ENCODE measurements at regions not wholly inside any gene's neighbourhood (a gene's known extent, or its start where the extent isn't known, plus 50 kb on each side); places are given as distances from the start of the nearest gene placed in this dataset.

DNA sequence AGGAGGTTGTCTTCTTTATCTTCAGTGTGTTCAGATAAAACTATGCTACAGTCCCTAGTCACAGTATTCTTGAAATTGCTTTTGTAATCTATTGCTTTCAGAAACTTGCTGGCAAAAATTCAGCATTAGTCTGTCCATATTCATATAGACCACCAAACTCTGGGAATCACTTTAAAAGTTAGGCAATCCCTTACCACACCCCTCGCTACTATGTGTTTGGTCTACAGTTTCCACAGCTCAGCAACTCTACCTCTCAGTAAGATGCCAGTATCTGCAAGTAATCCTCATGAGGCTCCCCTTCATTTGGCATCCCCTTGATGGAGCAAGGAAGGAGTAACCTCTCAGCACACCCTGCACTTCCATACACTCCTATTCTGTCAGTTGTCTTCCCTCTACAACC, 1706.6 kb upstream of the CELF4 start:
- Histone ChIP-seq H3K27ac (ENCODE audit: low read depth, low read length) (no peak overlapping the region), H3K4me1 (ENCODE audit: insufficient read depth, low read length) (peaks cover 8% of the 10 kb centered on the region; the same call in 1 of the 2 replicates), H3K36me3 (ENCODE audit: insufficient read depth, low read length) (no peaks in the 10 kb centered on the region), H3K4me3 (ENCODE audit: low read length) (no peak overlapping the region), H3K9me3 (ENCODE audit: insufficient read depth, low read depth, low read length) (no peaks in the 10 kb centered on the region), H3K27me3 (ENCODE audit: insufficient read depth, low read length) (no peaks in the 10 kb centered on the region), H3K9ac (ENCODE audit: low read depth, low read length) (no peak overlapping the region)
- 91% methylated on average over 1 of the region's 1 CpG for WGBS

DNA sequence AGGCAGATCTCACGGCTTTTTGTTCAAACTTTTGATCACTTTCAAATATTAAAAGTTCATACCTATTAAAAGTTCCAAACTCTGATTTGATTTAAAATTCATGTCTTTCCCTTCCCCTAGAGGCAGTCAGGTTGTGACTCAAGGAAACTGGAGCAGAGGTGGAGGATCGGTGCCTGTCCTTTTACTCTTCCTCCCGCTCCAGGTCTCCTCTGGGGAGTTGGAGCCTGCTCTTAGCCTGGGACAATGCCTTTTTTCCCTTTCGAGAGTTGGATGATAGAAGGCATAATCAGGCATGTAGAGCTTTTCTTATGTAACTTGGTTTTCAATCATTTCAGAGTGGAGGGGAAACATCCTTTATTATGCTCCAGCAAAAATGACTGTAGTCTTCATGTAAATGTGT, 1706.1 kb upstream of the CELF4 start:
- Histone ChIP-seq H3K9me3 (ENCODE audit: insufficient read depth, low read depth, low read length) (no peaks in the 10 kb centered on the region), H3K27me3 (ENCODE audit: insufficient read depth, low read length) (no peaks in the 10 kb centered on the region), H3K27ac (ENCODE audit: low read depth, low read length) (no peak overlapping the region), H3K9ac (ENCODE audit: low read depth, low read length) (no peak overlapping the region), H3K36me3 (ENCODE audit: insufficient read depth, low read length) (no peaks in the 10 kb centered on the region), H3K4me3 (ENCODE audit: low read length) (no peak overlapping the region), H3K4me1 (ENCODE audit: insufficient read depth, low read length) (peaks cover 8% of the 10 kb centered on the region; the same call in 1 of the 2 replicates)
- 83% methylated on average over 4 of the region's 4 CpGs for WGBS

DNA sequence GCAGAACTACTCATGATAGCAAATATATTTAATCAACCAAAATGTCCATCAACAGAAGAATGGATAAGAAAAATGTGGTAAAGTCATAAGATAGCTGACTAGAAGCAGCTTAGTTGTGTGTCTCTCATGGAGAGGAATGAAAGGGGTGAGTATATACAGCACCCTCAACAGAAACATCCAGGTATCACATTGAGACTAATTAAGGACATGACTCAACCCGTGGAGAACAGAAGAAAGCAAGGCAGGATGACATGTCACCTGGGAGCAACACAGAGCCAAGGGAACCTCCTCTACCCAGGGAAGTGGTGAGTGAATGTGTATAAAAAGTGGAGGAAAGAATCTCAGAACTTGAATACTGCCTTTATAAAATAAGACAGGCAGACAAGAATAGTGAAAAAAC, 1695.0 kb upstream of the CELF4 start:
- H3K9me3 ChIP-seq (ENCODE audit: insufficient read depth, low read depth, low read length), result no peaks in the 10 kb centered on the region
- H3K36me3 ChIP-seq (ENCODE audit: insufficient read depth, low read length), result no peaks in the 10 kb centered on the region
- 100% methylated on average over 1 of the region's 1 CpG for WGBS
- no peaks in the 10 kb centered on the region for H3K27me3 ChIP-seq (ENCODE audit: insufficient read depth, low read length)
- no peak overlapping the region for H3K27ac ChIP-seq (ENCODE audit: low read depth, low read length)
- H3K4me3 ChIP-seq (ENCODE audit: low read length), result no peak overlapping the region
- no peaks in the 10 kb centered on the region for H3K4me1 ChIP-seq (ENCODE audit: insufficient read depth, low read length)
- no peak overlapping the region for H3K9ac ChIP-seq (ENCODE audit: low read depth, low read length)

DNA sequence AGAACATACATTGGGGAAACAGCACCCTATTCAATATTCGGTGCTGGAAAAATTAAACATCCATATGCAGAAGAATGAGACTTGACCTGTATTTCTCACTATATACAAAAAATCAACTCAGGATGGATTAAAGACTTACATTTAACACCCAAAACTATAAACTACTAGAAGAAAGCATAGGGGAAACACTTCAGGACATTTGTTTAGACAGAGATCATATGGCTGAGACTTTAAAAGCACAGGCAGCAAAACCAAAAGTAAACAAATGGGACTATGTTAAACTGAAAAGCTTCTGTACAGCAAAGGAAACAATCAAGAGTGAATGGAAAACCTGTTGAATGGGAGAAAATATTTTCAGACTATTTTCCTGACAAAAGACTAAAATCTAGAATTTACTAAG, 1694.1 kb upstream of the CELF4 start:
- Histone ChIP-seq H3K4me1 (ENCODE audit: insufficient read depth, low read length) (no peaks in the 10 kb centered on the region), H3K27ac (ENCODE audit: low read depth, low read length) (no peak overlapping the region), H3K9ac (ENCODE audit: low read depth, low read length) (no peak overlapping the region), H3K9me3 (ENCODE audit: insufficient read depth, low read depth, low read length) (no peaks in the 10 kb centered on the region), H3K36me3 (ENCODE audit: insufficient read depth, low read length) (no peaks in the 10 kb centered on the region), H3K27me3 (ENCODE audit: insufficient read depth, low read length) (no peaks in the 10 kb centered on the region), H3K4me3 (ENCODE audit: low read length) (no peak overlapping the region)
- WGBS, result 89% methylated on average over 1 of the region's 1 CpG

DNA sequence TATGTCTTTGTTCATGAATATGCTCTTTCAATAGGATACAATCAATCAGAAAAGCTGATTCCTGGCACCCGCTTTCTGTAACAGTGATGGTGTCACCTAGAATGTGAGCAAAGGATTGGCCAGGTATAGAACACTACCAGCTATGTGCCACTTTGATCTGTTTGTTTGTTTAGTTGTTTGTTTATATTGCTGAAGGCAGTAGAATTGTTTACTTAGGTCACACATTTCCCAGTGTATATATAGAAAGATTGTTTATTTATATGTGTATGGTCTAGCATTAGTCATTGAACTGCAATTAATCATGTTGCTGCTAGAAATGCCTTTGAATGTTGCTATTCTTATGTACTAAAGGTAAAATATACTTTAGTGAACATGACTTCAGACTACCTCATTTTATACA, 1678.6 kb upstream of the CELF4 start:
- Histone ChIP-seq H3K9me3 (ENCODE audit: insufficient read depth, low read depth, low read length) (no peaks in the 10 kb centered on the region), H3K27me3 (ENCODE audit: insufficient read depth, low read length) (no peaks in the 10 kb centered on the region), H3K4me3 (ENCODE audit: low read length) (no peak overlapping the region), H3K36me3 (ENCODE audit: insufficient read depth, low read length) (no peaks in the 10 kb centered on the region), H3K27ac (ENCODE audit: low read depth, low read length) (no peak overlapping the region), H3K4me1 (ENCODE audit: insufficient read depth, low read length) (no peaks in the 10 kb centered on the region), H3K9ac (ENCODE audit: low read depth, low read length) (no peak overlapping the region)
- 96% methylated on average over 1 of the region's 1 CpG for WGBS

DNA sequence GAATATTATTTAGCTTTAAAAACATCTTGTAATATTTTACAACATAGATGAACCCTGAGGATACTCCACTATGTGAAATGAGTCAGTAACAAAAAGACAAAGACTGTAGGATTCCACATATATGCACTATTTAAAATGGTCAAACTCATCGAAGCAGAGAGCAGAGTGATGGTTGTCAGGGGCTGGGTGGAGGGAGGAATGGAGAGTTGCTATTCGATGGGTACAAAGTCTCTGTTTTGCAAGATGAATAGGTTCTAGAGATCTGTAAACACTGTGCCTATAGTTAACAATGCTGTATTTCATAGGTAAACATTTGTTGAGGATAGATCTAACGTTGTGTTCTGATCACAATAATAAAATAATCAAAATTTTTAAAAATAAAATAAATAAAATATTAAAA, 1675.9 kb upstream of the CELF4 start:
- 96% methylated on average over 2 of the region's 3 CpGs for WGBS
- Histone ChIP-seq H3K4me3 (ENCODE audit: low read length) (no peak overlapping the region), H3K36me3 (ENCODE audit: insufficient read depth, low read length) (no peaks in the 10 kb centered on the region), H3K27me3 (ENCODE audit: insufficient read depth, low read length) (no peaks in the 10 kb centered on the region), H3K9ac (ENCODE audit: low read depth, low read length) (no peak overlapping the region), H3K4me1 (ENCODE audit: insufficient read depth, low read length) (no peaks in the 10 kb centered on the region), H3K27ac (ENCODE audit: low read depth, low read length) (no peak overlapping the region), H3K9me3 (ENCODE audit: insufficient read depth, low read depth, low read length) (no peaks in the 10 kb centered on the region)

DNA sequence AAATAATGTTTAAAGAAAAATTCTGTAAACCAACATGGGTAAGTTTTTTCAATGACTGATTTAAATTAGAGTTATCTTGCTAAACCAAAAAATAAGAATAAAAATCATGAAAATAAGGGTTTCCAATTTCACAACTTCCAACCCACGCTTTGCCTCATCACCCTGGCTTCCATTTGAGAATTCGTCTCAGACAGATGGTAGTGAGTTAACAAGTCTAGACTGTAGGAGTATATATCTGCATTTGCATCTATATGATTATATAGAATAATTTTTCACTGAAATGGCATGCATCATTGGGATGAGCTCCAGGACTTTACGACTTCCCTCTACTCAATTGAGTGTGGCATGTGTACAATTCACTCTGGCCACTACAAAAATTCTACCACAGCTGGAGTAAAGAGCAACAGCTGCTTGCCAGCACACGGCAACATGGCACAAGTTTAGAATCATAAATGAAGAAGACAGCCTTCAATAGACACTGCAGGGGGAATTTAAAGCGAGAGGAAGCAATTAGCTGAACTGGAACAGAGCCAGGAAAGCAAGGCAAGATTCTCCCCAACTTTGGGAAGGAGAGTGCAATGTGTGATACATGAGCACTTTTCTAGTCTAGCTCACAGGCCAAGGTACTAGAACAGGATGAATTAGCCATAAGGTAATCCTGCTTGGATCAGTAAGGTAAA, 1673.5 kb upstream of the CELF4 start:
- H3K4me1 ChIP-seq (ENCODE audit: insufficient read depth, low read length), result no peaks in the 10 kb centered on the region
- no peak overlapping the region for H3K4me3 ChIP-seq (ENCODE audit: low read length)
- H3K9me3 ChIP-seq (ENCODE audit: insufficient read depth, low read depth, low read length), result peaks cover 15% of the 10 kb centered on the region
- no peak overlapping the region for H3K27ac ChIP-seq (ENCODE audit: low read depth, low read length)
- no peaks in the 10 kb centered on the region for H3K36me3 ChIP-seq (ENCODE audit: insufficient read depth, low read length)
- no peak overlapping the region for H3K9ac ChIP-seq (ENCODE audit: low read depth, low read length)
- H3K27me3 ChIP-seq (ENCODE audit: insufficient read depth, low read length), result no peaks in the 10 kb centered on the region
- WGBS, result 92% methylated on average over 3 of the region's 5 CpGs

DNA sequence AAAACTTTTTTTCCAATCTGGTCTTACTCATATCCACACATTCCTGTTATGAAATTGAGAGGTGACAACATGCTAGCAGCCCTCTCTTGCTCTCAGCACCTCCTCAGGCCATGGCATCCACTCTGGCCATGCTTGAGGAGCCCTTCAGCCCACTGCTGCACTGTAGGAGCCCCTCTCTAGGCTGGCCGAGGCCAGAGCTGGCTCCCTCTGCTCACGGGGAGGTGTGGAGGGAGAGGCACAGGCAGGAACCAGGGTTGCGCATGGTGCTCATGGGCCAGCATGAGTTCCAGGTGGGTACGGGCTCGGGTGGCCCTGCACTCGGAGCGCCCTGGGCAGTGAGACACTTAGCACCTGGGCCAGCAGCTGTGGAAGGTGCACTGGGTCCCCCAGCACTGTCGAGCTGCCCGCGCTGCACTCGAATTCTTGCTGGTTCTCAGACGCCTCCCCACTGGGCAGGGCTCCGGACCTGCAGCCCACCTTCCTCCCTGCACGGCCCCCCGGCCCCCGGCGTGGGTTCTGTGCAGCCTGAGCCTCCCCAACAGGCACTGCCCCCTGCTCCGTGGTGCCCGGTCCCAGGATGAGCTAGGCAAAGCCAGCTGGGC, 1669.6 kb upstream of the CELF4 start:
- H3K4me1 ChIP-seq (ENCODE audit: insufficient read depth, low read length), result peaks cover 4% of the 10 kb centered on the region; the same call in 1 of the 2 replicates
- no peaks in the 10 kb centered on the region for H3K27me3 ChIP-seq (ENCODE audit: insufficient read depth, low read length)
- H3K4me3 ChIP-seq (ENCODE audit: low read length), result no peak overlapping the region
- H3K27ac ChIP-seq (ENCODE audit: low read depth, low read length), result no peak overlapping the region
- no peaks in the 10 kb centered on the region for H3K36me3 ChIP-seq (ENCODE audit: insufficient read depth, low read length)
- peaks cover 20% of the 10 kb centered on the region for H3K9me3 ChIP-seq (ENCODE audit: insufficient read depth, low read depth, low read length)
- H3K9ac ChIP-seq (ENCODE audit: low read depth, low read length), result no peak overlapping the region
- WGBS, result 97% methylated on average over 19 of the region's 19 CpGs

DNA sequence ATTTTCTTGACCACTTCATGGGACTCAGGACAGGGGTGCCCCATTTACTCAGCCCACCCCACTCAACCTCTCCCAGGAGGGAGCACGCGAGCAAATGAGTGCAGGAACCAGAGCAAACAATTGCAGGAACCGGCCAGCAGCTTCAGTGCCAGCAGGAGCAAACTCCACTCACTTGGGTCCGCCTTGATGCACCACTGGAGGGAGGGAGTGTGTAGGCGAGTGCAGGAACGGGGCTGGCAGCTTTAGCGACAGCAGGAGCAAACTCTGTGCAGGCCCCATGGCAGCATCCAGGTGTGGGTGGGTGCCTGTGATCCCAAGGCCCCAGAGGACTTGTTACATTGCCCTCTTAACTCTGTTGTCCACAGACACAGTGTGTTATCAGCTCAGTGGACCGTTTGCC, 1667.3 kb upstream of the CELF4 start:
- Histone ChIP-seq H3K36me3 (ENCODE audit: insufficient read depth, low read length) (no peaks in the 10 kb centered on the region), H3K4me3 (ENCODE audit: low read length) (no peak overlapping the region), H3K27me3 (ENCODE audit: insufficient read depth, low read length) (no peaks in the 10 kb centered on the region), H3K9me3 (ENCODE audit: insufficient read depth, low read depth, low read length) (peaks cover 20% of the 10 kb centered on the region), H3K27ac (ENCODE audit: low read depth, low read length) (no peak overlapping the region), H3K9ac (ENCODE audit: low read depth, low read length) (no peak overlapping the region), H3K4me1 (ENCODE audit: insufficient read depth, low read length) (peaks cover 8% of the 10 kb centered on the region; the same call in 1 of the 2 replicates)
- WGBS, result 95% methylated on average over 8 of the region's 8 CpGs

DNA sequence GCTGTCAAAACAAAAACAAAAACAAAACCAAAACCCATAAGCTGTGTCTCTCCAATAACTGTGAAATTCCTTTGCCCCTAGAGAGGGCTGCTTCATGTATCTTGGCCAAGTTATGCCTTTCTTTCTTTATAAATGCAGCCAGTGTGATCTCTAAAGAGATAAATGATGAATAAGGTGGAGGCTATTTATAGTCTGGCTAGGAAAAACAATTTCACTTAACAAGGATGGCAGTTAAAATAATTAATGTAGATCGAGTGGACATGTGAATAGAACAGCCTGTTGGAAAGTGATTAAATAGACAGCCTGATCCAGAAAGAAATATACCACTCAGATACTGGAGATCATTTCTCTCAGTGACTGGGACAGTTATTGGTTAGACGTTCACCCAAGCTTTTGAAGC, 1666.9 kb upstream of the CELF4 start:
- WGBS, result 96% methylated on average over 2 of the region's 2 CpGs
- Histone ChIP-seq H3K4me3 (ENCODE audit: low read length) (no peak overlapping the region), H3K9ac (ENCODE audit: low read depth, low read length) (no peak overlapping the region), H3K9me3 (ENCODE audit: insufficient read depth, low read depth, low read length) (peaks cover 20% of the 10 kb centered on the region), H3K27me3 (ENCODE audit: insufficient read depth, low read length) (no peaks in the 10 kb centered on the region), H3K4me1 (ENCODE audit: insufficient read depth, low read length) (peaks cover 8% of the 10 kb centered on the region; the same call in 1 of the 2 replicates), H3K27ac (ENCODE audit: low read depth, low read length) (no peak overlapping the region), H3K36me3 (ENCODE audit: insufficient read depth, low read length) (no peaks in the 10 kb centered on the region)

DNA sequence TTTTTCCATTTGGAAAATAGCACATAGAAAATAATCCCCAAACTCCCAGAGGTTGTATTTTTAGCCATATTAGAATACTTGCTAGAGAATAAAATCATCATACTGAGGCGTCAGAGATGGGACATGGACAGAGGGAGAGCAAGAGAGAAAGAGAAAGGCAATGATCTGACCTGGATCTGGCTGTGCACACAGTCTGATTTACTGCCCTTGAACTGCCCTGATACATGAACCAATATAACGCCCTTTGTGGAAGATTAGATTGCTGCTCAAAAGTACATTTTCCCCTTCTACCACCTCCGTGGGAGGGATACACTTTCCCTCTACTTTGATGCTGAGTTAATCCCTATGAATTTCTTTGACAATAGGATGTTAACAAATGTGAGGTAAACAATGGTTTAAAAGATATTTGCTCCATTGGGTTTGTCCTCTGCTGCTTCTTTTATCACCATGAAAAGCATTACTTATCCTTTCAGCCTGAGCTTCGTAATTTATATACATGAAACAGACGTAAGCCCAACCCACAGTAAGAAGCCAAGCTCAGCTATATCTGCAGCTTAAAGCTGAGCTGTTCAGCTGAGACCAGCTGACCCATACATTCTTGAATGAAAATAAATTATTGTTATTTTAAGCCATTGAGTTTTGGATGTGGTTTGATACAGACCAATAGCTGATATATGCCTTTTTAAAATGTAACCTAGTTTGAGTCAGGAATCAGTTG, 1664.6 kb upstream of the CELF4 start:
- Histone ChIP-seq H3K9ac (ENCODE audit: low read depth, low read length) (no peak overlapping the region), H3K4me1 (ENCODE audit: insufficient read depth, low read length) (peaks cover 8% of the 10 kb centered on the region; the same call in 1 of the 2 replicates), H3K27me3 (ENCODE audit: insufficient read depth, low read length) (no peaks in the 10 kb centered on the region), H3K4me3 (ENCODE audit: low read length) (no peak overlapping the region), H3K36me3 (ENCODE audit: insufficient read depth, low read length) (no peaks in the 10 kb centered on the region), H3K27ac (ENCODE audit: low read depth, low read length) (no peak overlapping the region), H3K9me3 (ENCODE audit: insufficient read depth, low read depth, low read length) (peaks cover 14% of the 10 kb centered on the region)
- WGBS, result 62% methylated on average over 5 of the region's 5 CpGs
